Ishikawa (cell line): ENCODE measurements at regions not wholly inside any gene's neighbourhood (a gene's known extent, or its start where the extent isn't known, plus 50 kb on each side); places are given as distances from the start of the nearest gene placed in this dataset.

ENCODE experiments used
- CREB1 ChIP-seq: IDR thresholded peaks from 2 replicates; pipeline ENCODE4 v1.6.1; 2012; ENCODE audit warnings: low read depth
- EGR1 ChIP-seq: IDR thresholded peaks from 2 replicates; pipeline ENCODE4 v1.6.1; 2012
- EP300 ChIP-seq: IDR thresholded peaks from 2 replicates; pipeline ENCODE4 v1.6.1; 2012; ENCODE audit warnings: borderline replicate concordance
- MAX ChIP-seq: IDR thresholded peaks from 2 replicates; pipeline ENCODE4 v1.6.1; 2012
- RAD21 ChIP-seq: IDR thresholded peaks from 2 replicates; pipeline ENCODE4 v1.6.1; 2012; ENCODE audit warnings: low read depth
- TCF12 ChIP-seq: IDR thresholded peaks from 2 replicates; pipeline ENCODE4 v1.6.1; 2012; ENCODE audit warnings: low read depth
- ZBTB7A ChIP-seq: IDR thresholded peaks from 2 replicates; pipeline ENCODE4 v1.6.1; 2012; ENCODE audit warnings: low read depth

- no peak for TF ChIP-seq ZBTB7A
- no peak for TF ChIP-seq MAX
- no peak for TF ChIP-seq RAD21
- TF ChIP-seq EP300, result no peak
- TF ChIP-seq EGR1, result no peak
- TF ChIP-seq CREB1, result no peak
- no peak for TF ChIP-seq TCF12
These were observed 287.8 kb upstream of the ISL1 start for GRCh38 chr5:51095486-51095885.
